OCI-LY1 (cell line): ENCODE measurements at regions not wholly inside any gene's neighbourhood (a gene's known extent, or its start where the extent isn't known, plus 50 kb on each side); places are given as distances from the start of the nearest gene placed in this dataset.

Experiments used
- H2AFZ ChIP-seq: fragments of 200-600 bp; sonication (generic), shearing (Covaris generic); 2 replicates; pipeline ENCODE4 v1.6.0; 2014; ENCODE audit warnings: antibody characterized with exemption, mild to moderate bottlenecking, low read length
- H3F3A ChIP-seq: fragments of 200-600 bp; sonication (generic), shearing (Covaris generic); 2 replicates; pipeline ENCODE4 v1.6.0; 2014; ENCODE audit warnings: mild to moderate bottlenecking, antibody characterized with exemption, low read length, moderate library complexity; ENCODE audit not compliant: insufficient read depth
- H3K27ac ChIP-seq: fragments of 200-600 bp; sonication (generic); 2 replicates; pipeline ENCODE4 v1.5.1; 2014; ENCODE audit warnings: low read length, mixed run types, mild to moderate bottlenecking, low read depth; ENCODE audit not compliant: poor library complexity, severe bottlenecking
- H3K27me3 ChIP-seq: fragments of 200-600 bp; sonication (generic); 2 replicates; pipeline ENCODE4 v1.6.0; 2014; ENCODE audit warnings: antibody characterized with exemption, mild to moderate bottlenecking, low read length, moderate library complexity; ENCODE audit not compliant: insufficient read depth
- H3K36me3 ChIP-seq: fragments of 200-600 bp; sonication (generic); 2 replicates; pipeline ENCODE4 v1.6.1; 2014; ENCODE audit warnings: mild to moderate bottlenecking, antibody characterized with exemption, low read length, moderate library complexity, mixed read lengths; ENCODE audit not compliant: insufficient read depth
- H3K4me1 ChIP-seq: fragments of 200-600 bp; sonication (generic); 2 replicates; pipeline ENCODE4 v1.5.1; 2014; ENCODE audit warnings: mild to moderate bottlenecking, low read length, moderate library complexity; ENCODE audit not compliant: insufficient read depth, severe bottlenecking
- H3K4me2 ChIP-seq: fragments of 200-600 bp; sonication (generic), shearing (Covaris generic); 2 replicates; pipeline ENCODE4 v1.6.1; 2014; ENCODE audit warnings: low read length
- H3K4me3 ChIP-seq: fragments of 200-600 bp; sonication (generic); 2 replicates; pipeline ENCODE4 v1.5.1; 2014; ENCODE audit warnings: low read length, low read depth, mild to moderate bottlenecking, mixed read lengths; ENCODE audit not compliant: poor library complexity, severe bottlenecking
- H3K79me2 ChIP-seq: fragments of 200-600 bp; shearing (Covaris generic); 2 replicates; pipeline ENCODE4 v1.6.1; 2016; ENCODE audit warnings: mixed run types, low read length, mixed read lengths; ENCODE audit not compliant: insufficient read depth
- H3K9ac ChIP-seq: fragments of 200-600 bp; sonication (generic), shearing (Covaris generic); 2 replicates; pipeline ENCODE4 v1.6.1; 2014; ENCODE audit warnings: mild to moderate bottlenecking, low read length, mixed read lengths
- H3K9me2 ChIP-seq: fragments of 200-600 bp; sonication (generic), shearing (Covaris generic); 2 replicates; pipeline ENCODE4 v1.6.1; 2014; ENCODE audit warnings: low read depth, mild to moderate bottlenecking, low read length, mixed read lengths
- H3K9me3 ChIP-seq: fragments of 200-600 bp; shearing (Covaris generic); 2 replicates; pipeline ENCODE4 v1.6.1; 2014; ENCODE audit warnings: low read length, mixed read lengths
- H4K20me1 ChIP-seq: fragments of 200-600 bp; sonication (generic), shearing (Covaris generic); 2 replicates; pipeline ENCODE4 v1.6.0; 2016; ENCODE audit warnings: mild to moderate bottlenecking, low read length; ENCODE audit not compliant: insufficient read depth
- CTCF ChIP-seq: fragments of 200-600 bp; sonication (generic), shearing (Covaris generic); IDR thresholded peaks from 2 replicates; pipeline ENCODE4 v1.5.1; 2017; ENCODE audit warnings: mild to moderate bottlenecking, antibody characterized with exemption, low read length, moderate library complexity, mixed read lengths
- EZH2 ChIP-seq: fragments of 200-600 bp; sonication (generic), shearing (Covaris generic); IDR thresholded peaks from 2 replicates; pipeline ENCODE4 v1.8.0; 2017; ENCODE audit warnings: borderline replicate concordance, mixed run types, mild to moderate bottlenecking, antibody characterized with exemption, low read length, moderate library complexity, mixed read lengths

- H3K4me3 ChIP-seq, result no peak overlapping the region
- H3K4me2 ChIP-seq, result no peak overlapping the region
- H3K9ac ChIP-seq, result no peak overlapping the region
- H3K4me1 ChIP-seq, result no peaks in the 10 kb centered on the region
- no peak overlapping the region for H3K27ac ChIP-seq
- no peaks in the 10 kb centered on the region for H3F3A ChIP-seq
- no peak overlapping the region for H2AFZ ChIP-seq
- H3K9me2 ChIP-seq, result no peaks in the 10 kb centered on the region
- no peaks in the 10 kb centered on the region for H3K27me3 ChIP-seq
- no peak for TF ChIP-seq EZH2
- no peak for TF ChIP-seq CTCF
- no peaks in the 10 kb centered on the region for H3K36me3 ChIP-seq
- no peaks in the 10 kb centered on the region for H3K9me3 ChIP-seq
- no peaks in the 10 kb centered on the region for H3K79me2 ChIP-seq
- no peaks in the 10 kb centered on the region for H4K20me1 ChIP-seq
Observed at GRCh38 chr9:87073692-87074091, 126.4 kb upstream of the GAS1 start.

GRCh38 chr9:87075537-87075936 is 128.2 kb upstream of the GAS1 start:
- Histone ChIP-seq H4K20me1 (no peaks in the 10 kb centered on the region), H3K27ac (no peak overlapping the region), H3K27me3 (no peaks in the 10 kb centered on the region), H3K9ac (no peak overlapping the region), H3K4me1 (no peaks in the 10 kb centered on the region), H3K36me3 (no peaks in the 10 kb centered on the region), H2AFZ (no peak overlapping the region), H3K4me3 (no peak overlapping the region), H3K9me2 (no peaks in the 10 kb centered on the region), H3K79me2 (no peaks in the 10 kb centered on the region), H3K9me3 (no peaks in the 10 kb centered on the region), H3K4me2 (no peak overlapping the region), H3F3A (no peaks in the 10 kb centered on the region)
- TF ChIP-seq CTCF, result no peak
- no peak for TF ChIP-seq EZH2

GRCh38 chr9:87076825-87077224 is 129.5 kb upstream of the GAS1 start:
- H3K9me3 ChIP-seq, result no peaks in the 10 kb centered on the region
- H3K79me2 ChIP-seq, result no peaks in the 10 kb centered on the region
- H4K20me1 ChIP-seq, result no peaks in the 10 kb centered on the region
- TF ChIP-seq CTCF (no peak), EZH2 (no peak)
- no peak overlapping the region for H3K4me2 ChIP-seq
- no peaks in the 10 kb centered on the region for H3F3A ChIP-seq
- no peak overlapping the region for H3K4me3 ChIP-seq
- H3K27ac ChIP-seq, result no peak overlapping the region
- H3K9me2 ChIP-seq, result no peaks in the 10 kb centered on the region
- H3K27me3 ChIP-seq, result no peaks in the 10 kb centered on the region
- H3K36me3 ChIP-seq, result no peaks in the 10 kb centered on the region
- no peak overlapping the region for H3K9ac ChIP-seq
- no peak overlapping the region for H2AFZ ChIP-seq
- H3K4me1 ChIP-seq, result no peaks in the 10 kb centered on the region
